GM19240 (cell line): ENCODE measurements at regions not wholly inside any gene's neighbourhood (a gene's known extent, or its start where the extent isn't known, plus 50 kb on each side); places are given as distances from the start of the nearest gene placed in this dataset.

Experiments used
- DNase-seq: peaks from one replicate; pipeline ENCODE4 v3.0.0; 2011; ENCODE audit warnings: low spot score; ENCODE audit not compliant: insufficient read length

DNA sequence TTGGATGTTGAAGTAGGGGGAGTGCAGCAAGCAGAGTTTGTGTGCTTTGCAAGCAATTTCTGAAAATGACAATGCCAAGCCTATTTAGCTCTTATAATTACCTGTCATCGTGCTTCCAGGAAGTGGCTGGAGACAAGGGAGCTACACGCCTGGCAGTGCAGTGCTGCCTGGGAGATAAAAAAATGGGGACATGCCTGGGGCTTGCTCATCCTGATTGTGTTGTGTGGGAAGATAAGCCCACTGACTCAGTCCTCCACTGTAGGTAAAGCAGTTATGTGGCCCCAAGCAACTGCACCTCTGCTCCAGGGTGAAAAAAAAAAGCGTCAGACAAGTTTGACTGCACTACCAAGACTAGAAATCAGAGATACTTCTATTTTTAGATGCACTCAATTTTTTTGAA is 396.9 kb upstream of the NXPH2 start:
- no peak for DNase-seq

DNA sequence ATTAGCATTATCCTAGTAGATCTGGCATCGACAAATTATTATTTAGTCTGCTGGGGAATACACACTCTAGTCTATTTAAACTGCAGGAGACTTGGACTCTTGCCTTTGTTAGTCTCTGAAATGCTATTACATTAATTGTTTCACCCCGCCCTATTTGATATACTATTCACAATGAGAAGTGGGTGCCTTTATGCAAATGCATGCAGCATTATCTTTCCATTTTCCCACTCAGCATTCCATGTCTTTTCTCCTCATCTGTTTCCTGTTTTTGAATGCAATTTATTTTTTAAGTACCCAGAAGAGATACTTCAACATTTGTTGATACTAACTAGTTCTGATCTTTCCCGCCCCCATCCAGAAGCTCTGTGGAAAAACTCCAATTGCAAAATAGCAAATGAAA is 395.3 kb upstream of the NXPH2 start:
- no peak for DNase-seq

- no peak for DNase-seq
Observed at GRCh38 chr2:139170406-139170805, 390.2 kb upstream of the NXPH2 start.

GRCh38 chr2:139165601-139166000 is 385.4 kb upstream of the NXPH2 start:
- no peak for DNase-seq

DNA sequence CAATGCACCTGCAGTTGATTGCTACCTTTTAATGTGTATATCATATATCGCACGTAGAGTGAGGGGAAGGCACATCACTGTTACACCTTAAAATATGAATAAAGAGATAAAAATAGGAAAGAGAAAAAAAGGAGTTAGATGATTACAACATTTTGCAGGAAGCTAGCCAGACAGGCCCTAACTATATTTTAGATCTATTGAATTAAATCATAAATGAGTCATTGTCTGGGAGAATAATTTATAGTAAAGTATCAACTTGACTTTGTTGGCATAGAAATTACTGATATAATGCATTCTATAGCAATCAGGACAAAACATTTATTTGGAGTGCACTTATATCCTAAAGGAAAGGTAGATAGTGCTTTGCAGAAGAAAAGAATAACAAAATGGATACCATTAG is 384.9 kb upstream of the NXPH2 start:
- DNase-seq = no peak

DNA sequence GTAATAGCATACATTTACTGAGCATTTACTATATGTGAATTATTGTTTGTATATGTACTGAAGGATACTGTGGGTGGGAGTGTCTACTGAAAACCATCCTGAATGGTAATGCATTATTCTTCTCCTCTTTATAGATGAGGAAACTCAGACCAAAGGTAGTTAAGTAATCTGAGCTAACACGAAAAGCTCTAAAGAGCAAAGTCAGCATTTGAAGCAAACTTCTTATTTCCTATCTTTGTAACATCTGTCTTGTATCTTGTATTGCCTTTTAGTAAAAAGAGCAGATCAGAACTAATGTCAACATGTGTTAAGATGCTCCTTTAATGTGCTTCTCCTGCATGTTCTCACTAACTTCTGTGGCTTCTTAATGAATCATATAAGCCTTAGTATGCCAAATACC is 382.8 kb upstream of the NXPH2 start:
- no peak for DNase-seq

DNA sequence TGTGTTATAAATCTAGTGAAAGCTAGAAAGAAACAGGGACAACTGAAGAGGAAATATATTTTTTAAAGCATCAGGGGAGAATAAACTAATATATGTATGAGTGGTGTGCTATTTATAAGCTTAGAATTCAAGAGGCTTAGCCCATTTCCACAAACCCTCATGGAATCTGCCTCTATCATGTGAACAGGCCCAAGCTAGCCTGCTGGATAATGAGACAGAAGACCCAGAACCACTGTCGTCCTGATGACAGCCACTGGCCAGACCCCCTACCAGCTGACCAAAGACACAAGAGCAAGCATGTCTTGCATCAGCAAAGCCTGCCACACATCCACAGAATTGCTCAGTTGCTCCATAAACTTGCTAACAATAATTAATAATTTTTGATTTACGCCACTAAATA is 382.3 kb upstream of the NXPH2 start:
- DNase-seq = no peak

- DNase-seq = no peak
Observed at GRCh38 chr2:139160836-139161235, 380.6 kb upstream of the NXPH2 start.

- DNase-seq = no peak
Observed at GRCh38 chr2:139159177-139159576, 379.0 kb upstream of the NXPH2 start.

- DNase-seq = no peak
Observed at GRCh38 chr2:139156730-139157129, 376.5 kb upstream of the NXPH2 start.

GRCh38 chr2:139155991-139156390 is 375.8 kb upstream of the NXPH2 start:
- DNase-seq = no peak

DNA sequence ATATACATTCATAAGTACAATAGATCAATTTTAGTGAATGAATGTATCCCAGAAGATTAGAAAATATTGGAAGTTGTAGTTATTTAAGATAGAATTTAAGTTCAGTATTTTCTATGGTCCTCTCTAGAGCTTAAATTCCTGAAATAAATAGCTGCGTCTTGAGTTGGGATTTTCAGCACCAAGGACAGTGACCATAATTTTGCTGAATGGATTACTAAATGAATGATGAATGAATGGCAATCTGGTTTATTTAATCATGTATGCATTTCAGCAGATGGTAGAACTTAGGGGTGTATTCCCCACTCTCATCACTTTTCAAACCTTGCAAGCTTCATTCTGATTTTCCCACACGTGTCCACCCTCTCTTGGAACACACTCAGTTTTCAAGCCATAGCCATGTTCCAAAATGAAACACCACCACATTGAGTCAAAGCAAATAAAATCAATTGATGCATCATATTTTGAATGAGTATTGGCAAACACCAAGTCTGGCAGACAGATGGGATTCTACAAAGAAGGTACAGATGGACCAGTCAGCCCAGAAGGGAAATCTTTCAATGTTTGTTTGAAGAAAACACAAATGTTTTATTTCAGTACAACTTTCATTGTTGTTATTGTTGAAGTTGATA is 362.2 kb upstream of the NXPH2 start:
- DNase-seq = no peak

DNA sequence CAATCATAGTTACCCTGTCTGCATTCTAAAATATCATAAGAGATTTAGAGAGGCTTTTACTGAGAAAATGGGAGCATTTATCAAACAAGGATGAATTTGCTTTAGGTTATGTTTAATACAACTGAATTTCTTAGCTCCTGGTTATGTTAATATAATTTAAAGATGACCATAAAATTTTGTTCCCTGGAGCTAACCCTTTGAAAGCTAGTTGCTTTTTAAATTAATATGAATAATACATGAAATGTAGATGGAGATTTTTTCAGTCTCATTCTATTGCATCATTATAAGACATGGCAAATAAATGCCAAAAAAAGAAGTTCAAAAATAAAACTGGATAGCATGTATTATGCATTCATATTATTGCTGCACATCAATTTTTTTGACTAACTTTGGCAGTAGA is 344.1 kb upstream of the NXPH2 start:
- no peak for DNase-seq

GRCh38 chr2:139123795-139124194 is 343.6 kb upstream of the NXPH2 start:
- DNase-seq = no peak

DNA sequence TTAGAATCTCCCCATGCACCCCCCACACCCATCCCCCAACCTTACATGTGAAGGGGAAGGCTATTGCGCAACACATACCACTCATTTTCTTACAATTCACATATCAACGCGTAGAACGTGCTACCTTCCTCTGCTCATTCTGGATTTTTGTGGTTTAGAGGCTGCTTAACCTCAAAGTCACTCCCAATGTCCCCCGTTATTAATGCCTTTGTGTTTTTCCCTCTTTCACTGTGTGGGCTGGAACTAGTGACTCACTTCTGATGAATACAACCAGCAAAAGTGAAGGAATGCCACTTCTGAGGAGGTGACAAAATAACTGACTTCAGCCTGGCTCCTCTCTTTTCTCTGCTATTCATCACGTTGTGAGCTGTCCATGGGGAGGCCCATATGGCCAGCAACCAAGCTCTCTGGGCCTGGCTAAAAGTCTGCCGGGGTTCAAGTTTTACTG is 342.5 kb upstream of the NXPH2 start:
- no peak for DNase-seq

- DNase-seq = no peak
Observed at GRCh38 chr2:139099721-139100120, 319.5 kb upstream of the NXPH2 start.

- no peak for DNase-seq
Observed at GRCh38 chr2:139098961-139099360, 318.8 kb upstream of the NXPH2 start.

DNA sequence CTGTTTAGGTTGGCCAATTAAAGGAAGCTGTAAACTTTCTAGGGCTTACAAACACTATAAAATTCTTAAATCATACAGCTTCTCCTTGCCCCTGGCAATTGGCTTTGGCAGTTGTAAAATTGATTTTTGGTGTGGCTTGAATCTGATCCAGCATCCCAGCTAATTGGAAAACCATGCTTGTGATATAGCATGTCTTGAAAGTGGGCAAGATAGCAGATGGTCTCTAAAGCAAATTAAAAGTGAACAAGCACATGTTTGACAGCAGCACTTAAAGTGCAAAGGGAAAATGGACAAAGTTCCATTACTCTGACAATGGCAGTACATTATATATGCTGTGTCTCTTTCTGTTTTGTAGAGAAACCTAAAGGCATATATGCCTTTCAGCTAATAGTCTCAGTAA is 302.9 kb upstream of the NXPH2 start:
- no peak for DNase-seq

GRCh38 chr2:139080244-139080643 is 300.1 kb upstream of the NXPH2 start:
- DNase-seq = no peak

DNA sequence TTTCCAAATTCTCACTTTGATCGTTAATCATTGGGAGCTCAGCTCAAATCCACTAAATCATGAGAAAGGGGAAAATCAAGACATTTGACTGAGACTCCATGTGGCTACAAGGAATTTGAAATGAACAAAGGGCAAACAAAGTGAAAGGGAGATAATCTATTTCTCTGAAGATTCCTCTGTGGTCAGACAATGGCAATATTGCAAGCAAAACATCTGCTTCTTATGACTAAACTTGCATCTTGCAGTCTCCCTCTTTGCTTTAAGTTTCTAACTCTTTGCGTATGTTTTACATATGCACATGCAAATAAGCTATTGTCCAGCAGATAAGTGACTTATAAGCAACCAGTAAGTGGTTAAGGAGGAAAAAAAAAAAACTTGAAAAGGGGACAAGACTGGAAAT is 299.1 kb upstream of the NXPH2 start:
- no peak for DNase-seq

GRCh38 chr2:139078376-139078775 is 298.2 kb upstream of the NXPH2 start:
- no peak for DNase-seq

DNA sequence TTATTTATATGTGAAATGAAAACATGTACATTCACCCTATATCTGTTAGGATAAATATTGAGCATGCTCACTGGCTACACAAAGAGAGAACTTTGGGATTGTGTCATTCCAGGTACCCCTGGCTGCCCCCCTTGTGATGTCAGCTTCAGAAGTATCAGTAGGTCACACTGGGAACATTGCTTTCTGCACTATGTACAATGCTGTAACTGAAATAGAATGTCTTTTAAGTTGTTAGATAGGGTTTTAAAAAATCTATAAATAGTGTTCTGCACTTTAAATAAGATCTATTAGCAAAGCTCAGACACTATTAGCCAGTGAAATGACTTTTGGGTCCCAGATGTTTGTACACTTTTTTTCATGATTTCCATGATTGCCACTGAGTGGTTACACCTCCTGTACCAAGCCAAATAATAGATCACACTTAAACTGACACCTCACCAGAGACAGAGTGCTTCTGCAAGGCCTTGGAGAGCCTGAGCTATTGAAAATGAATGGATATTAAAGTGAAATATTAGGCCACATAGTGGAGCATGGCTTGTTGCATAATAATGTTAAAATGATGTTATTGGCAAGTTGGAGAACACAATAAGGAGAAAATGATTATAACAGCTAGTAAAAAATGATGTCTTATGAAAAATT is 297.0 kb upstream of the NXPH2 start:
- no peak for DNase-seq

DNA sequence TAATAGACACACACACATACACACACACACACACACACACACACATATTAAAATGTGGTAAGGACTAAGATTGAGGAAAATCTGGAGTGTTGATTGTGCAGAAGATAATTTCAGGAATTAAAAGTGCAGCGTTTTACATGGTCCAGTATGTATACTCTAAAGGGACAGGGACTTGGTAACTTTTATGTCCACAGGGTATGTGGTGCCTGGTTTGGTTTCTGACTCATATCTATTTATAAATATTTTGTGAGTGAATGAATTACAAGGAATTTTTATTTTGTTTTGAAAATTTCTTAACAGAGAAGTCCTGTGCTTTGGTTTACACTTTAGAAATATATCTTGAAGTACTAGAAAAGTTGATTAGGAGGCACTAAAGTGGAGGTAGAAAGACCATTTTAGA is 287.7 kb upstream of the NXPH2 start:
- no peak for DNase-seq

GRCh38 chr2:139067072-139067471 is 286.9 kb upstream of the NXPH2 start:
- DNase-seq = no peak
